Neural cell (in vitro differentiated cells): ENCODE measurements at regions not wholly inside any gene's neighbourhood (a gene's known extent, or its start where the extent isn't known, plus 50 kb on each side); places are given as distances from the start of the nearest gene placed in this dataset.

ENCODE experiments used
- CTCF ChIP-seq: fragments of 450-650 bp; IDR thresholded peaks from 2 replicates; pipeline ENCODE4 v1.5.1; 2014; ENCODE audit warnings: antibody characterized with exemption, mild to moderate bottlenecking, moderate library complexity; ENCODE audit not compliant: poor library complexity, severe bottlenecking
- EP300 ChIP-seq: fragments of 450-650 bp; conservative IDR thresholded peaks from 2 replicates; pipeline ENCODE4 v1.6.1; 2014; ENCODE audit warnings: antibody characterized with exemption, mild to moderate bottlenecking, moderate library complexity; ENCODE audit not compliant: poor library complexity, severe bottlenecking
- EZH2 ChIP-seq: fragments of 200-600, 300-800 bp; shearing (Covaris generic), sonication (generic); IDR thresholded peaks from 2 replicates; pipeline ENCODE4 v1.6.1; 2014; ENCODE audit warnings: antibody characterized with exemption, low read length, borderline replicate concordance, mild to moderate bottlenecking; ENCODE audit not compliant: insufficient read depth, poor library complexity, severe bottlenecking
- POLR2AphosphoS5 ChIP-seq: IDR thresholded peaks from 2 replicates; pipeline ENCODE4 v1.6.1; 2012
- RAD21 ChIP-seq: fragments of 450-650 bp; conservative IDR thresholded peaks from 2 replicates; pipeline ENCODE4 v1.6.1; 2014; ENCODE audit warnings: antibody characterized with exemption, mild to moderate bottlenecking, moderate library complexity
- SMC3 ChIP-seq: fragments of 450-650 bp; conservative IDR thresholded peaks from 2 replicates; pipeline ENCODE4 v1.6.1; 2014; ENCODE audit warnings: antibody characterized with exemption, mild to moderate bottlenecking, moderate library complexity; ENCODE audit not compliant: poor library complexity
- TAF1 ChIP-seq: IDR thresholded peaks from 2 replicates; pipeline ENCODE4 v1.6.1; 2012; ENCODE audit warnings: low read depth

DNA sequence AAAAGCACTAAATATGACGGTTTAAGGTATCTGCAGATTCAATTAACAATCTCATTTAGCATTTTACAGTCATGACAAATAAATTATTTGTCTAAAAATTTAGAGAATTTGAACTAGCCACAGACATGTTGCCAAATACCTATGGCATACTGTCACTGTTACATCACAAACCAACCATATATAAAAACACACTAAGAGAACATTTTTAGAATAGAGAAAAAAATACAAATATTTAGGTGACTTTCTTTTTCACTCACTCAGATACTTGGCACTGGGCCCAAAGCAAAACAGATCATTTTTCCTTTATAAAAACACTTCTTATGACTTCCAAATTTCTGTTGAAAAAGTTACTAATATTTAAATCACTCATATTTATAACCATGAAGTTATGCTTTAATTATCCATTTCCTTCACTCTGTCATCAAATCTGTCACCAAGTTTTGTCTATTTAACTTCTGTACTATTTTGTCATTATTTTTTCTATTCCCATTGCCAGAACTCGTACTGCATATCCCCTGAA lies 644.7 kb downstream of the OTOL1 start:
- no peak for TF ChIP-seq EZH2
- no peak for TF ChIP-seq POLR2AphosphoS5
- no peak for TF ChIP-seq CTCF
- no peak for TF ChIP-seq EP300
- no peak for TF ChIP-seq SMC3
- no peak for TF ChIP-seq RAD21
- TF ChIP-seq TAF1: no peak
